GM18870 (cell line): ENCODE measurements at regions not wholly inside any gene's neighbourhood (a gene's known extent, or its start where the extent isn't known, plus 50 kb on each side); places are given as distances from the start of the nearest gene placed in this dataset.
"Not testable (repeated sequence)": the region's sequence is repeated elsewhere in the genome, so short reads cannot be mapped to it uniquely, and the experiment has no call there.

Source experiments
- ATAC-seq: cut with Tn5 transposase; IDR thresholded peaks from one replicate; pipeline ENCODE4 v1.9.1; 2021; ENCODE audit warnings: moderate library complexity; ENCODE audit not compliant: unreplicated experiment

DNA sequence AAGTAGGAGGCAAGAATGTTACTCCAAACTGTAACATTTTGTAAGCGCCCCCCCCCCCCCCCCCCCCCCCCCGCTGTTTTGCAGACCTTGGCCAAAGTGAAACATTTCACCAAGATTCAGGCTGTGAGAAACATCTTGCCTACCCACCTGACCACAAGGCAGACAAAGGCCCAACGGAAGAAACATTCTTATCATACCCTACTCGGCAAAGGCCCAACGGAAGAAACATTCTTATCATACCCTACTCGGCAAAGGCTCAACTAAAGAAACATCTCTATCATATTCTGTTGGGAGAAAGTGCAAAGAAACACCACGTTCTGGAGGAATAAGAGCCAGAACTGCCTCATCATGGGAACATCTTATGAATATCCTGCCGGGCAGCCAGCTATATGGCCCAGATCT is 117.1 kb downstream of the JRKL start:
- ATAC-seq = no peak

DNA sequence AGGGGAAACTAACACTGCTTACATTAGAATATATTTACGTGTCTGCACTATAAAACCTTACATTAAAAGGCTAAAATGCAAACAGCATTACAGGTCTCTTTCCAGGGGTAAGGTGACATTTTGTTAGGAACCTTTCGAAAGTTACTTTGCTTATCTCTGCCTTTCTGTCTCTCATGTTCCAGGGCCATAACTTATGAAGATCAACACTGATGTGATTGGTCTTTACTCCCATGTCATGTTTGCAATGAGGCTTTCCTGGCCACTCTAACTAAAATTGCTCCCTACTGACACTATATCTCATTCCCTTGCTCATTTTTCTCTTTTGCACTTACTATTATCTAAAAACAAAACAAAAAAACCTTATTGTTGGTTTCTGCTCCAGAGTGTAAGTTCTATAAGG is 119.0 kb downstream of the JRKL start:
- ATAC-seq = no peak

GRCh38 chr11:96520939-96521338 is 131.1 kb downstream of the JRKL start:
- ATAC-seq = no peak

DNA sequence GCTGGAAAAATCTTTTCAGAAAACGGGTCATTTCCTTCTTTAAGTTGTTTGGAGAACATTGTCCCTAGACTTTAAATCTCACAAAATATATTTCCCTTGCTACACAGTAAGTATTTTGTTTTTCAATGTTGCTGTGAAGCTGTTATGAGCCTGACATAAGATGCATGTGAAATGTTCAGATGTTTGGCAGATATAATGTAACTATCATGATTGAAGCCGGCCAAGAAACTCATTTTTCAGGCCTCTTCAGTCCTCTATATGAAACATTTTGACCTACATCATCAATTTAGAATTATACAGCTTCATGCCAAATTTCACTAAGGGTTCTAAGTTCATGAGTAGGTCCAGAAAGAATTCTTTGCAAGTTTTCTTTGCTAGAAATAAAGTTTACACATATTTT is 133.8 kb downstream of the JRKL start:
- ATAC-seq = no peak

DNA sequence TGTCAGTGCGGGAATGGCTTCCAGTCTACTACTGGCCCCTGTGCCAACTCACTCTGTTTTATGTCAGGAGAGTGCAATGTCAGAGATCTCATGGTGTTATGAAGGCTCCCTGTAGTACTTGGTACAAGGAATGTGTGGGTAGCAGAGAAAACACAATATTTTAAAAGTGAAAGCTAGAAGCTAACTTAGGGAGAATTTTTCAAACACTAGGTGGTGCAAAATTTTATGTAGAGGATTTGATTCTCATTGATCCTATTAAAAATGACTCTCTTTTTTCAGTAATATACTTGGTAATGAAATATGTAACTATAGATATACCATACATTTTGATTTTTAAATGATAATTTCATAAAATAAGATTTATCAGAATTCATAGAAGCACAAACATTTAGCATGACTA is 134.7 kb downstream of the JRKL start:
- ATAC-seq = no peak

DNA sequence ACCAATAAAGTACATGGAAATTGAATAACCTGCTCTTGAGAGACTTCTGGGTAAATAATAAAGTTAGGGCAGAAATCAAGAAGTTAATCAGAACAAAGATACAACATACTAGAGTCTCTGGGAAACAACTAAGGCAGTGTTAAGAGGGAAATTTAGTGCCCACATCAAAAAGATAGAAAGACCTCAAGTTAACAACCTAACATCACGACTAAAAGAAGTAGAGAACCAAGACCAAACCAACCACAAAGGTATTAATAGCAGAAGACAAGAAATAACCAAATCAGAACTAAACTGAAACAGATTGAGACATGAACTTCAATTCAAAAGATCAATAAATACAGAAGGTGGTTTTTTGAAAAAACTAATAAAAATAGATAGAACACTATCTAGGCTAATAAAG is 140.7 kb downstream of the JRKL start:
- ATAC-seq = no peak

- ATAC-seq = peak; percentile 82
Observed at GRCh38 chr11:96538104-96538503, 148.3 kb downstream of the JRKL start.

DNA sequence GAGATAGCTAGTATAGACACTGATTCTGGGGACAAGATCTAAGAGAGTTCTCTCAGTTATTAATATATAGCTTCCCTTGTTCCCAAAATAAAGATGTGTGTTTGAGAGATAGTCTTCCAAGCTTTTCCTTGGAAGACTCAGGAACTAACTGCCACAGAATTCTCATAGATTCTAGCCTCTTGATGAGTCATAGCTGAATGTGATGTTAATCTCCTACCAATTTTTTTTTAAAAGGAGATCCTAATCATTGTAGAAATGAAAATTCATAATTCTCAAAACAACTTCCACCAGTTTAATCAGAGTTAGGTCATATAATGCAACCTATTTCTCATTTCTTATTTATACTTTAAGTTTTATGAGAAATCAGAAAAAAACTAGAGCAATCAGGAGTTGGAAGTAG is 148.8 kb downstream of the JRKL start:
- no peak for ATAC-seq

- no peak for ATAC-seq
Observed at GRCh38 chr11:96540875-96541274, 151.1 kb downstream of the JRKL start.

GRCh38 chr11:96543177-96543576 is 153.4 kb downstream of the JRKL start:
- ATAC-seq = no peak

GRCh38 chr11:96545192-96545591 is 155.4 kb downstream of the JRKL start:
- not testable (repeated sequence) for ATAC-seq

GRCh38 chr11:96551136-96551535 is 161.3 kb downstream of the JRKL start:
- no peak for ATAC-seq

- no peak for ATAC-seq
Observed at GRCh38 chr11:96554236-96554820, 164.5 kb downstream of the JRKL start.

DNA sequence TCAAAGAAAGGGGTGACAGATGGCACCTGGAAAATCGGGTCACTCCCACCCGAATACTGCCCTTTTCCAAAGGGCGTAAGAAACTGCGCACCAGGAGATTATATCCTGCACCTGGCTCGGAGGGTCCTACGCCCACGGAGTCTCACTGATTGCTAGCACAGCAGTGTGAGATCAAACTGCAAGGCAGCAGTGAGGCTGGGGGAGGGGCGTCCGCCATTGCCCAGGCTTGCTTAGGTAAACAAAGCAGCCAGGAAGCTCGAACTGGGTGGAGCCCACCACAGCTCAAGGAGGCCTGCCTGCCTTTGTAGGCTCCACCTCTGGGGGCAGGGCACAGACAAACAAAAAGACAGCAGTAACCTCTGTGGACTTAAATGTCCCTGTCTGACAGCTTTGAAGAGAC is 166.0 kb downstream of the JRKL start:
- ATAC-seq = not testable (repeated sequence)

DNA sequence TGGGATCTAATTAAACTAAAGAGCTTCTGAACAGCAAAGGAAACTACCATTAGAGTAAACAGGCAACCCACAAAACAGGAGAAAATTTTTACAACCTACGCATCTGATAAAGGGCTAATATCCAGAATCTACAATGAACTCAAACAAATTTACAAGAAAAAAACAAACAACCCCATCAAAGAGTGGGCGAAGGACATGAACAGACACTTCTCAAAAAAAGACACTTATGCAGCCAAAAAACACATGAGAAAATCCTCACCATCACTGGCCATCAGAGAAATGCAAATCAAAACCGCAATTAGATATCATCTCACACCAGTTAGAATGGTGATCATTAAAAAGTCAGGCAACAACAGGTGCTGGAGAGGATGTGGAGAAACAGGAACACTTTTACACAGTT is 170.9 kb downstream of the JRKL start:
- ATAC-seq = not testable (repeated sequence)

GRCh38 chr11:96567176-96567575 is 177.4 kb downstream of the JRKL start:
- no peak for ATAC-seq

- ATAC-seq = no peak
Observed at GRCh38 chr11:96567667-96568066, 177.9 kb downstream of the JRKL start.

- no peak for ATAC-seq
Observed at GRCh38 chr11:96576383-96576782, 186.6 kb downstream of the JRKL start.

GRCh38 chr11:96578379-96578778 is 188.6 kb downstream of the JRKL start:
- no peak for ATAC-seq

- ATAC-seq = no peak
Observed at GRCh38 chr11:96579656-96580055, 189.8 kb downstream of the JRKL start.

GRCh38 chr11:96580476-96581040 is 190.7 kb downstream of the JRKL start:
- ATAC-seq = no peak

- ATAC-seq = not testable (repeated sequence)
Observed at GRCh38 chr11:96585944-96586880, 196.4 kb downstream of the JRKL start.
